CD4-positive, CD25-positive, alpha-beta regulatory T cell (primary cell): ENCODE measurements at regions not wholly inside any gene's neighbourhood (a gene's known extent, or its start where the extent isn't known, plus 50 kb on each side); places are given as distances from the start of the nearest gene placed in this dataset.

Experiments used
- ATAC-seq, 2 donors: fragments of 150-1000 bp; cut with Tn5 transposase; one replicate each; pipeline ENCODE4 v1.10.0; 2021; ENCODE audit warnings: low read depth in 2 of 2, moderate number of reproducible peaks in 2 of 2, moderate library complexity in 1 of 2
- DNase-seq, 3 donors: peaks; one replicate each; pipeline versions ENCODE4 v3.0.0 to v3.0.0-alpha.2; 2012 to 2022; ENCODE audit warnings: mixed read lengths in 1 of 3
- H3K27ac ChIP-seq: one replicate; pipeline ENCODE4 v1.7.0; 2013; ENCODE audit warnings: mild to moderate bottlenecking, low read length; ENCODE audit not compliant: insufficient read depth, poor library complexity, severe bottlenecking
- H3K27me3 ChIP-seq: one replicate; pipeline ENCODE4 v1.7.0; 2013; ENCODE audit warnings: low read length; ENCODE audit not compliant: control insufficient read depth, insufficient read depth
- H3K36me3 ChIP-seq: one replicate; pipeline ENCODE4 v1.7.0; 2013; ENCODE audit warnings: mild to moderate bottlenecking, low read length, moderate library complexity; ENCODE audit not compliant: control insufficient read depth, insufficient read depth
- H3K4me1 ChIP-seq: 2 replicates; pipeline ENCODE4 v1.7.0; 2013; ENCODE audit warnings: mild to moderate bottlenecking, low read length; ENCODE audit not compliant: insufficient read depth, control insufficient read depth, poor library complexity, severe bottlenecking
- H3K4me3 ChIP-seq: one replicate; pipeline ENCODE4 v1.7.0; 2013; ENCODE audit warnings: low read depth, mild to moderate bottlenecking, low read length, moderate library complexity
- H3K9me3 ChIP-seq, 2 experiments: 1 replicate in 1 of 2; 2 replicates in 1 of 2; pipeline ENCODE4 v1.7.0; 2013; ENCODE audit warnings: low read length in 2 of 2, mild to moderate bottlenecking in 1 of 2, moderate library complexity in 1 of 2; ENCODE audit not compliant: control insufficient read depth in 2 of 2
- H3K27ac Mint-ChIP-seq, 3 donors: one replicate each; pipeline ENCODE4 v1.8.0; 2020 to 2022; ENCODE audit warnings: mild to moderate bottlenecking in 3 of 3, mixed read lengths in 3 of 3, moderate library complexity in 2 of 3
- H3K27me3 Mint-ChIP-seq: one replicate; pipeline ENCODE4 v1.8.0; 2022; ENCODE audit warnings: mild to moderate bottlenecking, mixed read lengths
- H3K36me3 Mint-ChIP-seq: one replicate; pipeline ENCODE4 v1.8.0; 2020; ENCODE audit warnings: mixed read lengths
- H3K4me1 Mint-ChIP-seq, 4 donors: one replicate each; pipeline ENCODE4 v1.8.0; 2020 to 2022; ENCODE audit warnings: mixed read lengths in 4 of 4, mild to moderate bottlenecking in 1 of 4
- H3K4me3 Mint-ChIP-seq, 4 donors: one replicate each; pipeline ENCODE4 v1.8.0; 2020 to 2022; ENCODE audit warnings: mild to moderate bottlenecking in 4 of 4, mixed read lengths in 4 of 4, moderate library complexity in 3 of 4
- H3K9me3 Mint-ChIP-seq, 7 donors: one replicate each; pipeline ENCODE4 v1.8.0; 2020 to 2022; ENCODE audit warnings: mixed read lengths in 7 of 7, mild to moderate bottlenecking in 3 of 7, moderate library complexity in 2 of 7

GRCh38 chr9:108316630-108317029 is 539.2 kb downstream of the ACTL7B start:
- Mint-ChIP-seq H3K27me3 (no peaks in the 10 kb centered on the region), H3K4me3 (no peak overlapping the region), H3K36me3 (no peaks in the 10 kb centered on the region), H3K9me3 (peaks cover 0 to 8% (median 3%) of the 10 kb centered on the region in 7 donors), H3K27ac (no peak overlapping the region), H3K4me1 (no peaks in the 10 kb centered on the region)
- Histone ChIP-seq H3K27ac (no peak overlapping the region), H3K36me3 (no peaks in the 10 kb centered on the region), H3K4me3 (no peak overlapping the region), H3K4me1 (no peaks in the 10 kb centered on the region), H3K9me3 (no peaks in the 10 kb centered on the region), H3K27me3 (no peaks in the 10 kb centered on the region)
- no peak for DNase-seq
- no peak for ATAC-seq

- Mint-ChIP-seq H3K36me3 (no peaks in the 10 kb centered on the region), H3K27ac (no peak overlapping the region), H3K27me3 (no peaks in the 10 kb centered on the region), H3K4me1 (no peaks in the 10 kb centered on the region), H3K4me3 (no peak overlapping the region), H3K9me3 (peaks cover 0 to 8% (median 2%) of the 10 kb centered on the region in 7 donors)
- ATAC-seq (no peak), DNase-seq (no peak)
- no peaks in the 10 kb centered on the region for H3K27me3 ChIP-seq
- no peaks in the 10 kb centered on the region for H3K4me1 ChIP-seq
- H3K4me3 ChIP-seq = no peak overlapping the region
- H3K27ac ChIP-seq = no peak overlapping the region
- H3K36me3 ChIP-seq = no peaks in the 10 kb centered on the region
- H3K9me3 ChIP-seq = no peaks in the 10 kb centered on the region
Observed at GRCh38 chr9:108316066-108316465, 539.7 kb downstream of the ACTL7B start.

- H3K4me3 ChIP-seq = no peak overlapping the region
- no peak for DNase-seq
- no peak for ATAC-seq
- Mint-ChIP-seq H3K27me3 (no peaks in the 10 kb centered on the region), H3K9me3 (peaks cover 2 to 18% (median 4%) of the 10 kb centered on the region in 7 donors), H3K27ac (no peak overlapping the region), H3K4me1 (no peaks in the 10 kb centered on the region), H3K36me3 (no peaks in the 10 kb centered on the region), H3K4me3 (no peak overlapping the region)
- no peaks in the 10 kb centered on the region for H3K36me3 ChIP-seq
- H3K27ac ChIP-seq = no peak overlapping the region
- no peaks in the 10 kb centered on the region for H3K27me3 ChIP-seq
- no peaks in the 10 kb centered on the region for H3K4me1 ChIP-seq
- no peaks in the 10 kb centered on the region for H3K9me3 ChIP-seq
Observed at GRCh38 chr9:108311745-108312144, 544.0 kb downstream of the ACTL7B start.

- Mint-ChIP-seq H3K36me3 (no peaks in the 10 kb centered on the region), H3K4me1 (no peaks in the 10 kb centered on the region), H3K9me3 (peaks cover 0 to 13% (median 6%) of the 10 kb centered on the region in 7 donors), H3K4me3 (no peak overlapping the region), H3K27me3 (no peaks in the 10 kb centered on the region), H3K27ac (no peak overlapping the region)
- no peaks in the 10 kb centered on the region for H3K27me3 ChIP-seq
- no peak for DNase-seq
- H3K4me3 ChIP-seq = no peak overlapping the region
- no peak for ATAC-seq
- no peak overlapping the region for H3K27ac ChIP-seq
- peaks cover 0 to 2% of the 10 kb centered on the region in 2 experiments for H3K9me3 ChIP-seq
- no peaks in the 10 kb centered on the region for H3K4me1 ChIP-seq
- no peaks in the 10 kb centered on the region for H3K36me3 ChIP-seq
Observed at GRCh38 chr9:108310202-108310601, 545.6 kb downstream of the ACTL7B start.

- H3K36me3 ChIP-seq = no peaks in the 10 kb centered on the region
- H3K27ac Mint-ChIP-seq = no peak overlapping the region
- H3K4me1 Mint-ChIP-seq = no peaks in the 10 kb centered on the region
- H3K27ac ChIP-seq = no peak overlapping the region
- no peak for DNase-seq
- peaks cover 9% of the 10 kb centered on the region for H3K27me3 Mint-ChIP-seq
- ATAC-seq = no peak
- H3K4me3 ChIP-seq = no peak overlapping the region
- no peaks in the 10 kb centered on the region for H3K27me3 ChIP-seq
- no peaks in the 10 kb centered on the region for H3K4me1 ChIP-seq
- H3K9me3 Mint-ChIP-seq = peaks cover 0 to 9% (median 2%) of the 10 kb centered on the region in 7 donors
- H3K36me3 Mint-ChIP-seq = no peaks in the 10 kb centered on the region
- H3K9me3 ChIP-seq = peaks cover 0 to 2% of the 10 kb centered on the region in 2 experiments
- H3K4me3 Mint-ChIP-seq = no peak overlapping the region
Observed at GRCh38 chr9:108300306-108301287, 555.2 kb downstream of the ACTL7B start.

- Mint-ChIP-seq H3K27ac (no peak overlapping the region), H3K9me3 (peaks cover 0 to 7% (median 4%) of the 10 kb centered on the region in 7 donors), H3K4me1 (no peaks in the 10 kb centered on the region), H3K27me3 (peaks cover 6% of the 10 kb centered on the region), H3K36me3 (no peaks in the 10 kb centered on the region), H3K4me3 (no peak overlapping the region)
- Histone ChIP-seq H3K36me3 (no peaks in the 10 kb centered on the region), H3K4me1 (no peaks in the 10 kb centered on the region), H3K9me3 (no peaks in the 10 kb centered on the region), H3K27ac (no peak overlapping the region), H3K27me3 (no peaks in the 10 kb centered on the region), H3K4me3 (no peak overlapping the region)
- DNase-seq = no peak
- ATAC-seq = no peak
Observed at GRCh38 chr9:108297073-108297472, 558.7 kb downstream of the ACTL7B start.

GRCh38 chr9:108296056-108296455 is 559.7 kb downstream of the ACTL7B start:
- Mint-ChIP-seq H3K4me3 (no peak overlapping the region), H3K27ac (no peak overlapping the region), H3K9me3 (peaks cover 0 to 7% (median 4%) of the 10 kb centered on the region in 7 donors), H3K27me3 (peaks cover 6% of the 10 kb centered on the region), H3K4me1 (no peaks in the 10 kb centered on the region), H3K36me3 (no peaks in the 10 kb centered on the region)
- no peak overlapping the region for H3K4me3 ChIP-seq
- H3K27me3 ChIP-seq = no peaks in the 10 kb centered on the region
- H3K4me1 ChIP-seq = no peaks in the 10 kb centered on the region
- no peaks in the 10 kb centered on the region for H3K9me3 ChIP-seq
- H3K27ac ChIP-seq = no peak overlapping the region
- H3K36me3 ChIP-seq = no peaks in the 10 kb centered on the region
- ATAC-seq (no peak), DNase-seq (no peak)

- no peak overlapping the region for H3K4me3 Mint-ChIP-seq
- H3K27me3 Mint-ChIP-seq = no peaks in the 10 kb centered on the region
- no peaks in the 10 kb centered on the region for H3K9me3 ChIP-seq
Observed at GRCh38 chr9:108291586-108291932, 564.2 kb downstream of the ACTL7B start.

More at GRCh38 chr9:108291586-108291932, 564.2 kb downstream of the ACTL7B start:
- H3K27ac Mint-ChIP-seq = no peak overlapping the region
- Histone ChIP-seq H3K4me3 (no peak overlapping the region), H3K27ac (no peak overlapping the region), H3K4me1 (no peaks in the 10 kb centered on the region), H3K36me3 (no peaks in the 10 kb centered on the region), H3K27me3 (no peaks in the 10 kb centered on the region)
- no peaks in the 10 kb centered on the region for H3K4me1 Mint-ChIP-seq
- ATAC-seq (no peak), DNase-seq (no peak)
- peaks cover 0 to 10% (median 1%) of the 10 kb centered on the region in 7 donors for H3K9me3 Mint-ChIP-seq
- no peaks in the 10 kb centered on the region for H3K36me3 Mint-ChIP-seq
